Endothelial cell of umbilical vein (primary cell): ENCODE measurements at regions not wholly inside any gene's neighbourhood (a gene's known extent, or its start where the extent isn't known, plus 50 kb on each side); places are given as distances from the start of the nearest gene placed in this dataset.

Experiments used
- CTCF ChIP-seq, 2 donors: IDR thresholded peaks; 1 replicate in 1 of 2; 2 replicates in 1 of 2; pipeline ENCODE4 v1.5.1; 2011; ENCODE audit warnings: low read length in 2 of 2, mild to moderate bottlenecking in 2 of 2, moderate library complexity in 2 of 2, control low read depth in 1 of 2, inconsistent platforms in 1 of 2, low read depth in 1 of 2; ENCODE audit not compliant: insufficient read depth in 1 of 2; ENCODE audit errors: extremely low read depth in 1 of 2
- EZH2 ChIP-seq: IDR thresholded peaks from 2 replicates; pipeline ENCODE4 v1.6.1; 2012; ENCODE audit warnings: borderline replicate concordance, low read depth, mild to moderate bottlenecking, moderate library complexity, low read length, inconsistent platforms; ENCODE audit not compliant: severe bottlenecking
- FOS ChIP-seq: IDR thresholded peaks from 2 replicates; pipeline ENCODE4 v1.6.1; 2011; ENCODE audit warnings: mild to moderate bottlenecking, low read length, moderate library complexity, borderline replicate concordance; ENCODE audit not compliant: insufficient read depth
- GATA2 ChIP-seq: IDR thresholded peaks from 2 replicates; pipeline ENCODE4 v1.7.0; 2011; ENCODE audit warnings: low read depth, mild to moderate bottlenecking, moderate library complexity, mixed read lengths, low read length; ENCODE audit not compliant: insufficient read length, insufficient read depth
- JUN ChIP-seq: IDR thresholded peaks from 2 replicates; pipeline ENCODE4 v1.6.1; 2011; ENCODE audit warnings: borderline replicate concordance, low read depth; ENCODE audit not compliant: insufficient read length, insufficient read depth
- MAX ChIP-seq: IDR thresholded peaks from 2 replicates; pipeline ENCODE4 v1.6.1; 2011; ENCODE audit not compliant: insufficient read depth, insufficient read length
- MYC ChIP-seq: IDR thresholded peaks from one replicate; pipeline ENCODE4 v1.6.1; 2011; ENCODE audit warnings: mild to moderate bottlenecking, low read depth, low read length
- POLR2A ChIP-seq: IDR thresholded peaks from 2 replicates; pipeline ENCODE4 v1.6.1; 2012; ENCODE audit warnings: low read depth, mild to moderate bottlenecking, control low read depth, low read length
- POLR2AphosphoS5 ChIP-seq: IDR thresholded peaks from 2 replicates; pipeline ENCODE4 v1.6.1; 2012; ENCODE audit warnings: low read depth, mild to moderate bottlenecking, control low read depth, low read length, moderate library complexity; ENCODE audit not compliant: insufficient read depth

- no peak for TF ChIP-seq POLR2A
- no peak for TF ChIP-seq CTCF (IDR thresholded peaks at IDR 0.05; ENCODE audit: extremely low read depth in 1 of 2, insufficient read depth in 1 of 2, low read depth in 1 of 2, low read length in 2 of 2)
- TF ChIP-seq POLR2AphosphoS5, result no peak
- TF ChIP-seq EZH2, result no peak
- TF ChIP-seq MAX, result no peak
- TF ChIP-seq GATA2, result no peak
- TF ChIP-seq JUN, result no peak
- TF ChIP-seq MYC, result no peak
- TF ChIP-seq FOS, result no peak
Measured at GRCh38 chr12:43653289-43653915, 101.4 kb upstream of the ADAMTS20 start.
